ENCODE measurements at regions not wholly inside any gene's neighbourhood (a gene's known extent, or its start where the extent isn't known, plus 50 kb on each side); places are given as distances from the start of the nearest gene placed in this dataset.

DNA sequence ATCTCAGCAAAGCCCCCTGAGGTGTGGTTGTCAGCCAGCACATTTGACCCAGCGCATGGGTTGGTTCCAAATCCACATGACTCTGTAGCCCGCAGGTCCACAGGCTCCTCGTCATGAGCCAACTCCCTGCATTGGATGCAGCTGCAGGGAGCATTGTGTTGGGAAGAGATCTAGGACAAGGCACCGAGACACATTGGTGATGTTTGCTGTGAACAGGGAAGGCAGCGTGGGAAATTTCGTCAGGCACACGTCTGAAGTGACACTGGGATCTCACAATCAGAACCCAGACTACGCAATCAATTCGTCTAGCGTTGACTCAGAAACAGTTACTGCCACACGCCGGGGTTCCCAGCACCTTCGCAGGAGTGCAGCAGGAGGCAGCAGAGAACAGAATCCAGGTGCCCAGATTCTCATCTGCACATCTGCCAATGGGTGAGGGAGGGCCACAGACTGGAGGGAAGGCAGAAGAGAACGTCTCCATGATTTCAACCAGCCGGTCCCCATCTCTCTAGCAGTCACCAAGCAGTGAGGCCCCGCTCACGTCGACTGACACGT, 177.0 kb downstream of the TTLL2 start (continued):
- TF ChIP-seq, protein P1, sequence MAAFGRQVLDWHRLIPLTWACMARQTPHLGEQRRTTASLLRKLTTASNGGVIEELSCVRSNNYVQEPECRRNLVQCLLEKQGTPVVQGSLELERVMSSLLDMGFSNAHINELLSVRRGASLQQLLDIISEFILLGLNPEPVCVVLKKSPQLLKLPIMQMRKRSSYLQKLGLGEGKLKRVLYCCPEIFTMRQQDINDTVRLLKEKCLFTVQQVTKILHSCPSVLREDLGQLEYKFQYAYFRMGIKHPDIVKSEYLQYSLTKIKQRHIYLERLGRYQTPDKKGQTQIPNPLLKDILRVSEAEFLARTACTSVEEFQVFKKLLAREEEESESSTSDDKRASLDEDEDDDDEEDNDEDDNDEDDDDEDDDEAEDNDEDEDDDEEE (CRISPR knock-in tag; IDR thresholded peaks at IDR 0.05): no peak; the same call in 1 of the 2 replicates
- TF ChIP-seq, protein P2, sequence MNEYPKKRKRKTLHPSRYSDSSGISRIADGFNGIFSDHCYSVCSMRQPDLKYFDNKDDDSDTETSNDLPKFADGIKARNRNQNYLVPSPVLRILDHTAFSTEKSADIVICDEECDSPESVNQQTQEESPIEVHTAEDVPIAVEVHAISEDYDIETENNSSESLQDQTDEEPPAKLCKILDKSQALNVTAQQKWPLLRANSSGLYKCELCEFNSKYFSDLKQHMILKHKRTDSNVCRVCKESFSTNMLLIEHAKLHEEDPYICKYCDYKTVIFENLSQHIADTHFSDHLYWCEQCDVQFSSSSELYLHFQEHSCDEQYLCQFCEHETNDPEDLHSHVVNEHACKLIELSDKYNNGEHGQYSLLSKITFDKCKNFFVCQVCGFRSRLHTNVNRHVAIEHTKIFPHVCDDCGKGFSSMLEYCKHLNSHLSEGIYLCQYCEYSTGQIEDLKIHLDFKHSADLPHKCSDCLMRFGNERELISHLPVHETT (CRISPR knock-in tag; conservative IDR thresholded peaks at IDR 0.05): no peak
- TF ChIP-seq HNRNPK (IDR thresholded peaks at IDR 0.05; ENCODE audit: low read depth, low read length, poor library complexity, severe bottlenecking) (no peak), ZNF263 (CRISPR knock-in tag; IDR thresholded peaks at IDR 0.05) (0 out of 2 replicates have a peak, but pooled peaks have one; percentile 11), GPN1 (CRISPR knock-in tag; IDR thresholded peaks at IDR 0.05; ENCODE audit: borderline replicate concordance) (no peak), FLYWCH1 (CRISPR knock-in tag; IDR thresholded peaks at IDR 0.05) (no peak), ISX (CRISPR knock-in tag; conservative IDR thresholded peaks at IDR 0.05) (no peak), CBFB (CRISPR knock-in tag; IDR thresholded peaks at IDR 0.05) (no peak), ZNF496 (CRISPR knock-in tag; IDR thresholded peaks at IDR 0.05; ENCODE audit: insufficient replicate concordance) (no peak), RORA (CRISPR knock-in tag; IDR thresholded peaks at IDR 0.05) (no peak), ZZZ3 (CRISPR knock-in tag; IDR thresholded peaks at IDR 0.05; ENCODE audit: borderline replicate concordance) (no peak), U2AF1 (optimal IDR thresholded peaks at IDR 0.05; ENCODE audit: low read depth, low read length) (no peak), ZNF441 (CRISPR knock-in tag; IDR thresholded peaks at IDR 0.05; ENCODE audit: borderline replicate concordance) (no peak), ZNF790 (CRISPR knock-in tag; IDR thresholded peaks at IDR 0.05; ENCODE audit: borderline replicate concordance) (no peak), HDAC6 (IDR thresholded peaks at IDR 0.05; ENCODE audit: low read depth, low read length) (no peak), ZNF431 (CRISPR knock-in tag; IDR thresholded peaks at IDR 0.05; ENCODE audit: borderline replicate concordance, low read depth) (no peak), ZNF792 (CRISPR knock-in tag; IDR thresholded peaks at IDR 0.05) (no peak), FOXP1 (IDR thresholded peaks at IDR 0.05) (no peak), FOXP1 (CRISPR knock-in tag; IDR thresholded peaks at IDR 0.05) (no peak), ELF1 (CRISPR knock-in tag; IDR thresholded peaks at IDR 0.05) (peak; percentile 15; the same call in 1 of the 2 replicates), TARDBP (CRISPR knock-in tag; IDR thresholded peaks at IDR 0.05) (no peak), GABPB1 (CRISPR knock-in tag; IDR thresholded peaks at IDR 0.05) (no peak), YY1 (IDR thresholded peaks at IDR 0.05; ENCODE audit: insufficient read depth, insufficient replicate concordance, low read depth, low read length) (no peak), ZNF777 (CRISPR knock-in tag; IDR thresholded peaks at IDR 0.05) (no peak), NCOR1 (IDR thresholded peaks at IDR 0.05; ENCODE audit: borderline replicate concordance, low read length) (no peak), KDM5B (CRISPR knock-in tag; IDR thresholded peaks at IDR 0.05; ENCODE audit: borderline replicate concordance) (peak; percentile 37; the same call in 1 of the 2 replicates)
- TF ChIP-seq, protein P3, sequence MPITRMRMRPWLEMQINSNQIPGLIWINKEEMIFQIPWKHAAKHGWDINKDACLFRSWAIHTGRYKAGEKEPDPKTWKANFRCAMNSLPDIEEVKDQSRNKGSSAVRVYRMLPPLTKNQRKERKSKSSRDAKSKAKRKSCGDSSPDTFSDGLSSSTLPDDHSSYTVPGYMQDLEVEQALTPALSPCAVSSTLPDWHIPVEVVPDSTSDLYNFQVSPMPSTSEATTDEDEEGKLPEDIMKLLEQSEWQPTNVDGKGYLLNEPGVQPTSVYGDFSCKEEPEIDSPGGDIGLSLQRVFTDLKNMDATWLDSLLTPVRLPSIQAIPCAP (CRISPR knock-in tag; IDR thresholded peaks at IDR 0.05; ENCODE audit: low read depth): no peak
- TF ChIP-seq, protein P4, sequence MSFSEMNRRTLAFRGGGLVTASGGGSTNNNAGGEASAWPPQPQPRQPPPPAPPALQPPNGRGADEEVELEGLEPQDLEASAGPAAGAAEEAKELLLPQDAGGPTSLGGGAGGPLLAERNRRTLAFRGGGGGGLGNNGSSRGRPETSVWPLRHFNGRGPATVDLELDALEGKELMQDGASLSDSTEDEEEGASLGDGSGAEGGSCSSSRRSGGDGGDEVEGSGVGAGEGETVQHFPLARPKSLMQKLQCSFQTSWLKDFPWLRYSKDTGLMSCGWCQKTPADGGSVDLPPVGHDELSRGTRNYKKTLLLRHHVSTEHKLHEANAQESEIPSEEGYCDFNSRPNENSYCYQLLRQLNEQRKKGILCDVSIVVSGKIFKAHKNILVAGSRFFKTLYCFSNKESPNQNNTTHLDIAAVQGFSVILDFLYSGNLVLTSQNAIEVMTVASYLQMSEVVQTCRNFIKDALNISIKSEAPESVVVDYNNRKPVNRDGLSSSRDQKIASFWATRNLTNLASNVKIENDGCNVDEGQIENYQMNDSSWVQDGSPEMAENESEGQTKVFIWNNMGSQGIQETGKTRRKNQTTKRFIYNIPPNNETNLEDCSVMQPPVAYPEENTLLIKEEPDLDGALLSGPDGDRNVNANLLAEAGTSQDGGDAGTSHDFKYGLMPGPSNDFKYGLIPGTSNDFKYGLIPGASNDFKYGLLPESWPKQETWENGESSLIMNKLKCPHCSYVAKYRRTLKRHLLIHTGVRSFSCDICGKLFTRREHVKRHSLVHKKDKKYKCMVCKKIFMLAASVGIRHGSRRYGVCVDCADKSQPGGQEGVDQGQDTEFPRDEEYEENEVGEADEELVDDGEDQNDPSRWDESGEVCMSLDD (CRISPR knock-in tag; IDR thresholded peaks at IDR 0.05; ENCODE audit: borderline replicate concordance): no peak
